ENCODE measurements at regions not wholly inside any gene's neighbourhood (a gene's known extent, or its start where the extent isn't known, plus 50 kb on each side); places are given as distances from the start of the nearest gene placed in this dataset.
"Not testable (repeated sequence)": the region's sequence is repeated elsewhere in the genome, so short reads cannot be mapped to it uniquely, and the experiment has no call there.

DNA sequence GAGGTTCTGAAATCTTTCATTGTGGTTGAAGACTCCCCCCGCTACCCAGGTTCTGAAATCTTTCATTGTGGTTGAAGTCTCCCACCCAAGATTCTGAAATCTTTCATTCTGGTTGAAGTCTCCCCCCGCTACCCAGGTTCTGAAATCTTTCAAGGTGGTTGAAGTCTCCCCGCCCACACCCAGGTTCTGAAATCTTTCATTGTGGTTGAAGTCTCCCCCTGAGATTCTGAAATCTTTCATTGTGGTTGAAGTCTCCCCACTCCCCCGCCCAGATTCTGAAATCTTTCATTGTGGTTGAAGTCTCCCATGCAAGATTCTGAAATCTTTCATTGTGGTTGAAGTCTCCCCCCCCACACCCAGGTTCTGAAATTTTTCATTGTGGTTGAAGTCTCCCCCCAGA, 916.6 kb downstream of the BRD1 start:
- DNase-seq = not testable (repeated sequence)

DNA sequence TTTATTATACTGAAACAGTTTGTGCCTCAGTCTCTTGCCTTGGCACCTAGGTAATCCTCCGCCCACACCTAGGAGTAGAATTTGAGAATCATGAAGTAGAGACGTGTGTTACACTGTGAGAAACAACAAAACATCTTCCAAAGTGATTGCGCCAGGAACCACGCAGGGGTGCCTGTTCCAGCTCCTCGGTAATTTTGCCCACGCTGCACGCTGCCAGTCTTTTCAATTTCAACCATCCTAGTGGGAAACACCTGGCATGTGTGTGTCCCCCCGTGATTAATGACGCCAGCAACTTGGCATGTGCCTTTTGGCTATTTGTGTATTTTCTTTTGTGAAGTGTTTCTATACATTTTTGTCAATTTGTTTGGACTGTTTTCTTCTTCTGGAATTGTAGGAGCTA, 919.1 kb downstream of the BRD1 start:
- DNase-seq = no peak

DNA sequence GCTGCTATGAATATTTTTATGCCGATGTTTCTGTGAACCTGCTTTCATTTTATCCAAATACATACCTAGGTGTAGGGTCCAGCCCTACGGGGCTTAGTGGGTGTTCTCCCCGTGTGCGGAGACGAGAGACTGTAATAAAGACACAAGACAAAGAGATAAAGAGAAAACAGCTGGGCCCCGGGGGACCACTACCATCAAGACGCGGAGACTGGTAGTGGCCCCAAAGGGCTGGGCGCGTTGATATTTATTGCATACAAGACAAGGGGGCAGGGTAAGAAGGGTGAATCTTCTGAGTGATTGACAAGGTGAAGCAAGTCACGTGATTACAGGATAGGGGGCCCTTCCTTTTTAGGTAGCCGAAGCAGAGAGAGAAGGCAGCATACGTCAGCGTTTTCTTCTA, 920.1 kb downstream of the BRD1 start:
- no peak for DNase-seq

DNA sequence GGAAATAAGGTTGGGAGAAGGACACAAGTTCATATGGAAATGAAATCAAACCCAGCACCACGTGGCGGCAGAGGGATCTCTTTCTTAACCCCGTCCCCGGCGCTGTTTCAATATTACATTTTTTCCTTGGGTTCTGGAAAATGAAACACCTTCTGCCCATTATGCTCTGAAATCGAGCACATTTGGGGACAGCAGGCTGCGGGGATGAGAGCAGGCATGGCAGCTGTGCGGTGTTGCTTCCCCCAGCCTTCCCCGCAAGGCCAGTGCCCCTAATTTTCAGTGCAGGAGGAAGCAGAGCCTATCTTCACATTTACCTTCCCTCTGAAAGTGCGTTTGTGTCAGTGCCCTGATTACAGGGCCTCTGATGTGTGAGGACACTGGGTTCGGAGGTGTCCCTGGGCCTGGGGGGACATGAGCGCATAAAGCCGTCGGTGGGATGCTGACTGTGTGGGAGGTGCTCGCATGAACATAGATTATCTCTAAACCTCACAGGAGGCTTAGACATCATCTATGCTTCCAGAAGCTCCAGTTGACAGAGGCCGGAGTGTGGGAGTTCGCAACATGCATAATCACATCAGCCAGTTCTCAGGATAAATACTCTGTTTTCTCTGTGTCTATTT, 921.3 kb downstream of the BRD1 start:
- no peak for DNase-seq

DNA sequence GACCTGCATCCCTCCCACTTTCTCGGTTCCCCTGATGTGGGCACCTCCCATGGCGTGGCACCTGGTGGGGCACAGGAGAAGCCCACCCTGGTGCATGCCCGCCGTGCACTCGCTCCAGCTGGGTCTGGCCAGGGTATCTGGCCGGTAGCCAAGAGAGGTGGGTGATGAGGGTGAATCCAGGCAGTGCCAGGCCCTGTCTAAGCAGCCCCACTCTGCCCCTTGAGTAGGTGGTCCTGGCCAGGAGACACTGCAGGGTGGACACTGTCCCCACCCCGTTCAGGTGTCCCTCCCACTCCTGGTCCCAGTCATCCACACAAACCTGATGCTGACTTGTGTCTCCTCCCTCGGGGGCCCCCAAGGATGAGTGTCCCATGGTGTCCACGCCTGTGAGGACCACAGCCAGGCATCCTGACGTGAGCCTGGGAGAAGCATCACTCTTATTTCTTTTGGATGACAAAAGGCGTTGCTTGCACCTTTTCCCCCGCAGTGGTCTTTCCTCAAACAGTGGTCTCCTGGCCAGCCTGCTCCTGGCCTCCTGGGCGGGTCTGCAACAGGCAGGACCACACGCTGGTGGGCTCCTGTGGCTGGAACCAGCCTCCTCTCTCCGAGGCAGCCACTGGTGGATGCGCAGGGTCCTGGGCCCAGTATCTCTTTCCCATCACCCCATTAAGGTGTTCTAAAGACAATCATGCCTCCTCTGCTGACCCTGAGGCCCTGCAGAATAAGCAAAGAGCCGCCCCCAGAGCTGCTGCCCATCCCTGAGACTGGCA, 922.3 kb downstream of the BRD1 start:
- DNase-seq = no peak

DNA sequence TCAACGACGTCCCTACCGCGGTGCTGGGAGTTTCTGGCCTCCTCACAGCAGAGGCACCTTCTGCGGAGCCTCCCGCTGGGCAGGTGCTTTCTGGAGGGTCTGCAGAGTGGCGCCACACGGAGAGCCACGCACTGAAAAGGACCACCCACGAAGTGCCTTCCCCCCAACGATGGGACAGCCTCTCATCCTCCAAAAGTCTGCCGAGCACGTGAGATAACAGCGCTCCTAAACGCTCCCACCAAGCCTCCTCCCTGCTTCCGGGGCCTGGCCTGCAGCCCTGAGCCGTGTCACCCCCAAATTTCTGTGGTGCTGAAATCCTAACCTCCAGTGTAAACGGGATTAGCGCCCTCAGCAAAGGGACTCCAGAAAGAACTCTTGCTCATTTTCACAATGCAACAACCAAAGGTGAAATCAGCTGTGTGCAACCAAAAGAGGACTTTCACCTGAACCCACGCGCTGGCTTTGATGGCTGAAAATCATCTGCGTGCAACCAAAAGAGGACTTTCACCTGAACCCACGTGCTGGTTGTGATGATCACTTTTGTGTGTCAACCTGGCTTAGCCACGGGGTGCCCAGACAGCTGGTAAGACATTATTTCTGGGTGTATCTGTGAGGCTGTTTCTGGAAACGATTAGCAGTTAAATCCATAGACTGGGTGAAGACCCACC, 924.6 kb downstream of the BRD1 start:
- no peak for DNase-seq

DNA sequence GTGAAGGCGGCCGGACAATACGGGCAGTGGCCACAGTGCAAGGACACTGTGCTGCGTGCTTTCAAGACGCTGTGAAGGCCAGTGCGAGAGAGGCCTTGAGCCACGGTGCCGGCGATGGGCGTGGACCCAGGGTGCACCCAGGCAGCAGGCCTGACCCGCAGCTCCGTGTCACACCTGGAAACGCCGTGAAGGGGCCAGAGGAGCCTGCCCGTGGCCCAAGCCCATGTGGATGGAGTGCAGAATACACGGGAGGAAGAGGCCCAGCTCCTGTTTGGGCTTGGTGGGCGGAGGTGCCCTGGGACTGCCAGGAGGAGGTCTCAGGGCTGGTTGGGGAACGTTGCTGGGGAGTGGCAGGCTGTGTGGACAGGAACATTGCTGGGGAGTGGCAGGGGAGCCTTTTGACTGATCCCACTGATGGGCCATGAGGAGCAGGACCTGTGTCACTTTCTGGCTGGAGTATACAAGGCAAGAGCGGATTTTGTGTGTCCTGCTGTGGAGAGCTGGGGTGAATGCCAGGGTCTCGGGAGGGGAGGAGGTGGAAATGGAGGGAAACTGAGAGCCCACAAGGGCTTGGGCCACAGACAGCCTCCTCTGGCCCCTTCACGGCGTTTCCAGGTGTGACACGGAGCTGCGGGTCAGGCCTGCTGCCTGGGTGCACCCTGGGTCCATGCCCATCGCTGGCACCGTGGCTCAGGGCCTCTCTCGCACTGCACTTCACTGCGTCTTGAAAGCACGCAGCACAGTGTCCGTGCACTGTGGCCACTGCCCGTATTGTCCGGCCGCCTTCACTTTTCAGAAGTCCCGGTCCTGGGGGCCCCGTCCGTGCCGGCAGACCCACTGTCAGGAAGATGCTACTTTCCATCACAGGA, 925.4 kb downstream of the BRD1 start:
- DNase-seq = no peak

DNA sequence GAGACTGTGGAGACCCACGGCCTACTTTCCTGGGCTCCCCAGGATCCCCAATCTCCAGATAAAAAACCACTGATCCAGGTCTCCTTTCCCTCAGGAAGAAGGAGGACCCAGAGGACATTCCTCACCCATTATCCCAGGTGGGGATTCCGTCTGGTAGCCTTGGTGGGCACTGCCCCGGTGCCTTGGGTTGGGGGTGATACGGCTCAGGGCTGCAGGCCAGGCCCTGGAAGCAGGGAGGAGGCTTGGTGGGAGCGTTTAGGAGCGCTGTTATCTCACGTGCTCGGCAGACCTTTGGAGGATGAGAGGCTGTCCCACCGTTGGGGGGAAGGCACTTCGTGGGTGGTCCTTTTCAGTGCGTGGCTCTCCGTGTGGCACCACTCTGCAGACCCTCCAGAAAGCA, 926.3 kb downstream of the BRD1 start:
- no peak for DNase-seq

DNA sequence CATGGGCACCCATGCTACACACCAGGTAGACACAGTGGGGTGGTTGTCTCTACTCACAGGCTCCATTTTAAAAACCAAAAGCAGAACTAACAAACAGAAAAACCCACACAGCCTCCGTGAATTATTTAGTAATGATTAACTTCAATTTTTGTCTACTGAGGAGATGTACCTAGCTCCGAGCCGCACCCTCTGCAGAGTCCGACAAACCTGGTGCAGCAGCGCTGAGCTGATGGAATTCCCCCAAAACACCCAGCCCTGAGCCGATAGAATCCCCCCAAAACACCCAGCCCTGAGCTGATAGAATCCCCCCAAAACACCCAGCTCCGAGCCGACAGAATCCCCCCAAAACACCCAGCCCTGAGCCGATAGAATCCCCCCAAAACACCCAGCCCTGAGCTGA, 927.0 kb downstream of the BRD1 start:
- no peak for DNase-seq

DNA sequence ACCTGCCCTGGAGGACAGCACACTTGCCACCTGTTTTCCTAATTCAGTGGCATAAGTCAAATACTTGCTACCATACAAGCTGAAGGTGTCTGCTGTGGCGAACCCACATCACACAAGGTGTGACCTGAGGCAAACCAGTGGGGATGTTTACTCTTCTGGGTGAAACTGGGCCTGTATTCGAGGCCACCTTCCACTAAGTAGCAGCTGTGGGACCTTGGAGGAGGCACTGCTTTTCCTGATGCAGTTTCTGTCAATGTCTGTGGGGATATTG, 927.4 kb downstream of the BRD1 start:
- no peak for DNase-seq

DNA sequence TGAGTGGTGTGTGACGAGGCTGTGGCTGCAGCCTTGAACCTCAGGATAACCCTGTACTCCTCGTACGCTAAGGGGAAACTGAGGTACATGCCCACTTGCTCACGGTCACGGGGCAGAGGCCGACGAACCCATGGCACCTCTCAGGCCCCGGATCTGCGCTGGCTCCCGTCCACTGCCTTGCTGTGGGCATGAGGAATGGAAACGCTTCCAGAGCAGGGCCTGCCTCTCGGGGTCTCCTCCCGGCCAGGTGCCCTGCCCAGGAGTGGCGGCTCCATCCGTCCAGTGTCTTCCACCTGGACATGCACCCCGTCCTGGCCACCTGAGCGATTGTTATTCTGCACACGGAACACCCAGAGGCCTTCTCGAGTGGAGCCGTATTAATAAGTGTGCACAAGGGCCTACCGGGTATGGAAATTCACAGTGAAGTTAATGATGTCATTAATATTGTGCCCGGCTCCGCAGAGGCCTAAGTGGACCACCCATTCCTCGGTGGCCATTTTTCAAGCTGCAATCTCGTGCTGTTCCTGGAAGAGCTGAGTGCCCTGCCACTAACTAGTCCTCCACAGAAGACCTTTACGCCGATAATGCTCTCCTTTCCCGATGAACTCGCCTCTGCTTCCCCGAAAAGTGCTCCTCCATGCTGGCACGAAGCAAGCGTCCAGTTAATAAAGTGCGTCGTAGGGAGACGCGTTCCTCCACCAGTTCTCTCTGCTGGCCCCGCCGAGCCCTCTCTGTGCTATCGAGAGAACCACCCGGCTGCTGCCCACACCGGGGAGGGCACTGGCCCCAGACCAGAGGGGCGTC, 927.9 kb downstream of the BRD1 start:
- DNase-seq = no peak

DNA sequence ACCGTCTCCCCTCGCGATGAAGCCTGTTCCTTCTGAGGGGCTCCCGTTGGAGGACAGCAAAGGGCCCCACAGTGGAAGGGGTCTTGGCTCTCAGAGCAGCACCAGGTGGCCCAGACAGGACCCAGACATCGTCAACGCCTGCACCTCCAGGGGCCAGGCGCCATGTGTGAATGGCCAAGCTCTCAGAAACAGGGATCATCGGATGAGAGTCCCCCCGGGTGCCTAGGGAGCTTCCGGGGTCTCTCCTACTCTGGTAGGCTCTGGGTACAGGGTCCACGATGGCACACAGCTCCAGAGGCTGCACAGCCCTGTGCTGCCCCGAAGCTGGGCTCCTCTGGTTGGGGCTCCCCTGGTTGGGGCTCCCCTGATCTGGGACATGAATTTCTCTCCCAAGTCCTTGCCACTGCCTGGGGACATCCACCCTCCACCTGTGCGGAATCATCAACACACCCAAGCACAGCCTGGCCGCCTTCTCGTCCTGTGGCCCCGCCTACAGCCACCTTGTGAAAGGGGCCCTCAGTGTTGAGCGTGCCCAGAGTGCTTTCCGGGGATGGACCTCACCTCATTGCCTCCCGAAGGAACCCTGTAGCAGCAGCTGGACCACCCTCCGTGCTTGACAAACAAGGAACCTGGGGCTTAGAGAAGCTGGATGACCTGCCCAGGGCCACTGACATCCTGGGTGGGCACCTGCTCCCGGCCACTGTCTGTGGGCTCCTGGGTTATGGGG, 929.0 kb downstream of the BRD1 start:
- DNase-seq = no peak

DNA sequence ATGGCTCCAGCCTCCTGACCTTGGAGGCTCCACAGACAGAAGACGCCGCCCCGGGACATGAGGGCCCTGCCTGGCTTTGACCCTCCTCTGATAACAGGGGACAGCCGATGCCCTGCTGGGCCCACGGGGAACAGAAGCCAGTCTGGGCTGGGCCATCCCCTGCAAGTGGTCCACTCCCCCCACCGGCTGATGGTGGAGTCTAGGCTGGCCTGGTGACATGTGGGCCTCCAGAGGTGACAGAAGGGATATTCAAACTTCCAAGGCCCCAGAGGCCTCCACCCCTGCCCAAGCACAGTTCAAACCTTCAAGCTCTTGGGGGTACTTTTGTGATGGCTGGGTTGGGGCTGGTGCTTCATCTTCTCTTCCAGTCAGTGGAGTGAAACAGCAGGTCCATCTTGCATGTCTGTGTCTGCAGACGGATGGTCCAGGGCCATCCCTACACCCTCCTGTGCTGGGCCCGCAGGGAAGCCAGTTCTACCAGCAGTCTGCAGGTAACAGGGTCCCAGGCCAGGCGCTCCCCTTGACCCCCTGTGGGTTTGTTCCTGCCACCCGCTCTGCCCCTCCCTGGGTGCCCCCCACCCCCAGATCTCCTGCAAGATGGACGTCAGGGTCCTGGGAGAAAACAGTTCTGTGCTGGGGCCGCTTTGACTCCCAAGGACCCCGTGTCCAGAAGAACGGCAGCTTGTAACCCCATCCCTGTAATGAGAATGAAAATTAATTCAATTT, 929.9 kb downstream of the BRD1 start:
- no peak for DNase-seq

DNA sequence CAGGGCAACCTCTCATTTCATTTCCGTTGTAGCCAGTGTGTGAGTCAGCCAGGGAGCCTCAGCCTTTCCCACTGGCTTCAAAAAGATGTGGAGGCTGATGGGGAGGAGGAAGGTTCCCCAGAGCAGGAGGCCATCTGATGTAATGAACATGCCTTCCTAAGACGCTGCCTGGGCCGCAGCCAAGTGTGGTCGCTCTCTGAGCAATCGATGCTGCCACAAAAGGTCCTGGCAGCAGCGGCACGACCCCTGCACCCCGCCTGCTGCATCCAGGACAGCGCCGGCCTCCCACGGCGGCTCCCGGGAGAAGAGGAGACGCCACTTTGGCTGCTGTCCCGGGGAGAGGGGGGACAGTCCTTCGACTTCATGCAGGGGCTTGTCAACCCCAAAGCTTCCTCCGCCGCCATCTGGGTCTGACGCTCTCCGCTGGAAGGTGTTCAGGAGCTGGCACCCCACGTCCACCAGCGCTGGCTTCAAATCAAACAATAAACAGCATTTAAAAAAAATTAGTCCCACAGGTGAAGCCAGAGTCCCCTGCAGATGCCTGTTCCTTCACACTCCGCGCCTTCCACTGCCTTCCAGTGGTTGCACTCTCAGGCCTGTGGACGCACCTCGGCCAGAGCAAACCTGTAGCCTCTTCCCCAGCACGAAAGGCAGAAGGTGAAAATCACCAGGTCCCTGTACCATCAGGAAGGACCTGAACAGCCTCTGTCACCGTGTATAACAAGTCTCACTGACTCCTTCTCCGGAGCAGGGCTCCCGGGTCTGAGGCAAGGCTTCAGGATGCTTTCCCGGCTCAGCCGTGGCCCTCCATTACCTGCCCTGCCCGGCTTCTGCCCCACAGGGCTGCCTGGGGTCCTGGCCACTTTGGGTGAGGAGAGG, 930.7 kb downstream of the BRD1 start:
- no peak for DNase-seq

DNA sequence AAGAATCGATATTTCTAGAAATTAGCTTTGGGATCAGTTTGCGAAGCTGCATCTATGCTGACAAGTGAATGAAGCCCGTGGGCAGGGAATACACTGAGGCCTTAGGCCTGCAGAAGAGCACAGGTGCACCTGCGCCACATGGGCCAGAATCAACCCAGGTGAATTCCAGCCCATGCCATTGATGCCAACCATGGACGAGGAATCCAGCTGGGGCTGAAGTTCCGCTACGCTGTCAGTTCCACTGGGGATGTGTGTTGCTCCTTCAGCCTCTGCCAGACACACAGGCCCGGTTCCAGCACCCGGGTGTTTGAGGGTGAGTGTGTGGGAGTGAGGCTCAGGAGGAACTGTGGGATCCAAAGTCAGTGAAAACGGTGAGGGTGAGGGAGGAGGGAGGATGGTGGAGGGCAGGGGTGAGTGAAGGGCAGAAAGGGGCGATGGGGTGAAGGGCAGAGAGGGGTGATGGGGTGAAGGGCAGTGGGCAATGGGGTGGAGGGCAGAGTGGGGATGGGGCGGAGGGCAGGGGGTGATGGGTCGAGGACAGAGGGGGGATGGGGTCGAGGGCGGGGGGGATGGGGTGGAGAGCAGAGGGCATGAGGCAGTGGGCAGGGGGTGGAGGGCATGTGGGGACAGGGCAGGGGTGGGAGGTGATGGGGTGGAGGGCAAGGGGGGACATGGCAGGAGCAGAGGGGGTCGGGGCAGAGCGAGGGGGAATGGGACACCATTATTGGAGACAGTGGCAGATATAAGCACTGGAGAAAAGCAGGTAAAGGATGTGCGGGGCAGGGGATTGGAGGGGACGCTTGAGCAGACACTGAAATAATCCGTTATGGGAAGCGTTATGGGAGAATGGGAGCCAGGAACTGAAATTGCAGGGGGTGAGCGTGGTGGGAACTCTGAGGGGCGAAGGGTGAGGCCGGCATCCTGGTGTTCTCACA, 931.6 kb downstream of the BRD1 start:
- DNase-seq = no peak

DNA sequence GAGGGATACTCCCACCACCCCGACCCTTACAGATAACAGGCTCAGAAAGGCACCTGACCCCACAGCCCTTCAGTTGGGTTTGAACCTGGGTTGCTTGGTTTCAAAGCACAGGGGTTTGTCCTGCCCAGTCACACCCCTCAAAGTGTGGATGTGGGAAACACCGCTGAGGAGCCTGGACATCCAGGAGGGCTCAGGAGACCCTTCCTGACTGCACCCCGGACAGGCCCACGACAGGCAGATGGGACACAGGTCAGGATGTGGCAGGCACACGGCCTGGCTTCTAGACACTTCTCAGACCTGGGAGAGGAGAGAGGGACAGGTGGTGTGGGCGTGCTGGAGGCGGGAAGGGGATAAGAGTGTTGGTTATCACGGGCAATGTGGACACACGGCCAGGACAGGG, 932.3 kb downstream of the BRD1 start:
- DNase-seq = no peak

DNA sequence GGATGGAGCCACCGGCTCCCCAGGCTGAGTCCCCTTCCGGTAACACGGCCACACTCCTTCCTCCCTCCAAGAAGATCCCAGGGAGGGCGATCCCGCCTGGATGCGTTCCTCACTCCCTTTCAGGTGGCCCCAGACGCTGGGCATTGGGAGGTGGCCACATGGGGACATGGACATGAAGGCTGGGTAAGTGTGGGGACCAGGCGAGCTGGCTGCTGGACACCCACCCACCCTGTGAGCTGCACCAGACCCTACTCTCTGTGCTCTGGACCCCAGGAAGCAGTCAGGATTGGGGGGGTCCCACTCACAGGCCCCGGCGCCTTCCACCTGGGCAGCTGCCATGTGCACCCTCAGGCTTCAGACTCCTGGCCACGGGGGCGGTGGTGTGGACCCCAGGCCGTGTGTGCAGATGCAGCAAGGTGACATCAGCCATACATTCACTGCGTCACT, 932.8 kb downstream of the BRD1 start:
- no peak for DNase-seq

All from hypothalamus (tissue), 51 donors.